DND-41 (cell line): ENCODE measurements at regions not wholly inside any gene's neighbourhood (a gene's known extent, or its start where the extent isn't known, plus 50 kb on each side); places are given as distances from the start of the nearest gene placed in this dataset.

Experiments
- ATAC-seq: fragments of 200-7000 bp; cut with Tn5 transposase; 3 replicates; pipeline ENCODE4 v1.9.1; 2021; ENCODE audit warnings: low read depth; ENCODE audit not compliant: insufficient read depth
- DNase-seq: peaks from one replicate; pipeline ENCODE4 v3.0.0-alpha.2; 2020
- H2AFZ ChIP-seq: 2 replicates; pipeline ENCODE4 v1.6.0; 2012; ENCODE audit warnings: low read depth, low read length
- H3K27ac ChIP-seq: 2 replicates; pipeline ENCODE4 v1.5.1; 2012; ENCODE audit warnings: low read length, inconsistent platforms
- H3K27me3 ChIP-seq: fragments of 200-600 bp; sonication (generic); 2 replicates; pipeline ENCODE4 v1.6.0; 2012; ENCODE audit warnings: low read length, mild to moderate bottlenecking, inconsistent platforms; ENCODE audit not compliant: insufficient read depth, poor library complexity
- H3K36me3 ChIP-seq: 2 replicates; pipeline ENCODE4 v1.5.1; 2012; ENCODE audit warnings: low read length, inconsistent platforms; ENCODE audit not compliant: insufficient read depth
- H3K4me1 ChIP-seq: 2 replicates; pipeline ENCODE4 v1.5.1; 2012; ENCODE audit warnings: mild to moderate bottlenecking, low read length; ENCODE audit not compliant: insufficient read depth
- H3K4me2 ChIP-seq: 2 replicates; pipeline ENCODE4 v1.6.0; 2012; ENCODE audit warnings: mild to moderate bottlenecking, moderate library complexity, low read length, inconsistent platforms; ENCODE audit not compliant: insufficient read depth
- H3K4me3 ChIP-seq, 2 experiments: fragments of 200-600 bp in 1 of 2; shearing (Covaris generic) in 1 of 2; 2 replicates each; pipeline ENCODE4 v1.5.1; 2012 to 2016; ENCODE audit warnings: inconsistent platforms in 2 of 2, low read length in 2 of 2, mild to moderate bottlenecking in 2 of 2, low read depth in 1 of 2, moderate library complexity in 1 of 2
- H3K79me2 ChIP-seq: 2 replicates; pipeline ENCODE4 v1.6.0; 2012; ENCODE audit warnings: low read length, inconsistent platforms; ENCODE audit not compliant: insufficient read depth
- H3K9ac ChIP-seq: 2 replicates; pipeline ENCODE4 v1.6.0; 2012; ENCODE audit warnings: low read depth, mild to moderate bottlenecking, inconsistent platforms, low read length, moderate library complexity
- H3K9me3 ChIP-seq: 2 replicates; pipeline ENCODE4 v1.5.1; 2012; ENCODE audit warnings: low read length, moderate library complexity, mild to moderate bottlenecking, inconsistent platforms; ENCODE audit not compliant: insufficient read depth, severe bottlenecking
- H4K20me1 ChIP-seq: 2 replicates; pipeline ENCODE4 v1.6.0; 2012; ENCODE audit warnings: low read length; ENCODE audit not compliant: insufficient read depth
- EZH2 ChIP-seq: IDR thresholded peaks from 3 replicates; pipeline ENCODE4 v1.6.1; 2012; ENCODE audit warnings: borderline replicate concordance, low read depth, mild to moderate bottlenecking, moderate library complexity, low read length, inconsistent platforms; ENCODE audit not compliant: severe bottlenecking
- TF ChIP-seq, protein P1 (sequence below): IDR thresholded peaks from 2 replicates; pipeline ENCODE4 v1.5.1; 2012; ENCODE audit warnings: borderline replicate concordance, low read length, moderate library complexity, mild to moderate bottlenecking; ENCODE audit not compliant: poor library complexity, severe bottlenecking; ENCODE audit errors: extremely low read depth

DNA sequence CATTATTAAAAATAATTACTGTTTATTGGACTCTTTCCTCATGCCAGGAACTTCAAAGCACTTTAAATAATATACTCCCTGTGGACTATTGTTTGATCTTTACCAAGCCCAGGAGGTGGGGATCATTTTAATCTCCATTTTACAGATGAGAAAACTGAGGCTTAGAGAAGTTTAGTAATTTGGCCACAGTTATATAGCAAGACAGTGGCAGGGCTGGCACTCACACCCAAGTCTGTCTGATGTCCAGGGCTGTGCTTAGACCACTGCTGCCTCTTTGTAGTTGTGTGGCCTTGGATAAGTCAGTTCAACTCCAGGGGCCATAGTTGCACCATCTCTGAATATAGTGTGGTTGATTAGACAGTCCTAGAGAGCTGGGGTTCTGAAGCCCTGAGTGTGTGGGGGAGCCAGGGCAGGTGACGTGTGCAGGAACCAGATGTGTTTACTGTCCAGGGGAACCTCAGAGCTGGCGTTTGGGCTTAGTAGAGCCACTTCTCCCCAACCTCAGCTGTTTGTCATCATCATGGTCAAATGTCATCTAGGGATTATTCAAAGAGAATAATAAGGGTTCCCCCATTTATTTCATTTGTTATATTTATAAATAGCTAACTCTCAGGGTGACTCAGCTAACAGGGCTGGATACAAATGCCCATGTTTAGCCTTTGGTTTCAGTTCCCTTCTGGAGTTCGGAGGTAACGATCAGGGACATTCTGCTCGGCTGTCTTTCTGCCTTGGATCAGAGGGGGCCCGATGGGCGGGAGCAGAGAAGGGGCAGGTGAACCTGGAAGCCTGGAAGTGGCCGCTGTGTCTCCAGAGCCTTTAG, 68.0 kb downstream of the BOLA3 start:
- H3K4me1 ChIP-seq, result no peaks in the 10 kb centered on the region
- no peaks in the 10 kb centered on the region for H3K9me3 ChIP-seq
- DNase-seq (no peak), ATAC-seq (no peak)
- no peak overlapping the region for H3K4me2 ChIP-seq
- no peak for TF ChIP-seq EZH2
- TF ChIP-seq, protein P1, sequence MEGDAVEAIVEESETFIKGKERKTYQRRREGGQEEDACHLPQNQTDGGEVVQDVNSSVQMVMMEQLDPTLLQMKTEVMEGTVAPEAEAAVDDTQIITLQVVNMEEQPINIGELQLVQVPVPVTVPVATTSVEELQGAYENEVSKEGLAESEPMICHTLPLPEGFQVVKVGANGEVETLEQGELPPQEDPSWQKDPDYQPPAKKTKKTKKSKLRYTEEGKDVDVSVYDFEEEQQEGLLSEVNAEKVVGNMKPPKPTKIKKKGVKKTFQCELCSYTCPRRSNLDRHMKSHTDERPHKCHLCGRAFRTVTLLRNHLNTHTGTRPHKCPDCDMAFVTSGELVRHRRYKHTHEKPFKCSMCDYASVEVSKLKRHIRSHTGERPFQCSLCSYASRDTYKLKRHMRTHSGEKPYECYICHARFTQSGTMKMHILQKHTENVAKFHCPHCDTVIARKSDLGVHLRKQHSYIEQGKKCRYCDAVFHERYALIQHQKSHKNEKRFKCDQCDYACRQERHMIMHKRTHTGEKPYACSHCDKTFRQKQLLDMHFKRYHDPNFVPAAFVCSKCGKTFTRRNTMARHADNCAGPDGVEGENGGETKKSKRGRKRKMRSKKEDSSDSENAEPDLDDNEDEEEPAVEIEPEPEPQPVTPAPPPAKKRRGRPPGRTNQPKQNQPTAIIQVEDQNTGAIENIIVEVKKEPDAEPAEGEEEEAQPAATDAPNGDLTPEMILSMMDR, result no peak
- peaks cover 12% of the 10 kb centered on the region for H3K79me2 ChIP-seq
- H3K27me3 ChIP-seq, result no peaks in the 10 kb centered on the region
- peaks cover 23% of the 10 kb centered on the region for H4K20me1 ChIP-seq
- no peak overlapping the region for H3K4me3 ChIP-seq
- H3K9ac ChIP-seq, result no peak overlapping the region
- H3K36me3 ChIP-seq, result peaks cover 74% of the 10 kb centered on the region
- H3K27ac ChIP-seq, result no peak overlapping the region
- no peak overlapping the region for H2AFZ ChIP-seq

DNA sequence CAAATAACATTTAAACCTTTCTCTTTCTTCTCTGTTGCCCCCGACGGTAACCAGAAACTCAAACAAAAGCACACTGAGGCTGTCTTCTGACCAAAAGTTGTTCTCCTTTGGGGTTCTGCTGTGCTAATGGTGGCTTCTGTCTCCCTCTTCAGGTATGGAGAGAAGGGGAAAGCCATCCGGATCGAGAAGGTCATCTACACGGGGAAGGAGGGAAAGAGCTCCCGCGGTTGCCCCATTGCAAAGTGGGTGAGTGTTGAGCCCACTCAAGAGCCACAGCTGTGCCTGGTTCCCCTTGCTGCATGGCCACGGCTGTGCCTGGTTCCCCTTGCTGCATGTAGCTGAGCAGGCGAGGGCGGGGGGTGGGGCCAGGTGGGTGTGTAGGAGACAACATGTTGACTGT, 67.4 kb downstream of the BOLA3 start:
- DNase-seq (no peak), ATAC-seq (no peak)
- H3K4me1 ChIP-seq, result no peaks in the 10 kb centered on the region
- H3K9me3 ChIP-seq, result no peaks in the 10 kb centered on the region
- no peak overlapping the region for H2AFZ ChIP-seq
- no peak overlapping the region for H3K27ac ChIP-seq
- H3K36me3 ChIP-seq, result peaks cover 79% of the 10 kb centered on the region
- no peak overlapping the region for H3K4me3 ChIP-seq
- H3K4me2 ChIP-seq, result no peak overlapping the region
- no peak overlapping the region for H3K9ac ChIP-seq
- peaks cover 23% of the 10 kb centered on the region for H4K20me1 ChIP-seq
- TF ChIP-seq, protein P1, result peak; percentile 32
- TF ChIP-seq EZH2, result no peak
- peaks cover 12% of the 10 kb centered on the region for H3K79me2 ChIP-seq
- H3K27me3 ChIP-seq, result no peaks in the 10 kb centered on the region

DNA sequence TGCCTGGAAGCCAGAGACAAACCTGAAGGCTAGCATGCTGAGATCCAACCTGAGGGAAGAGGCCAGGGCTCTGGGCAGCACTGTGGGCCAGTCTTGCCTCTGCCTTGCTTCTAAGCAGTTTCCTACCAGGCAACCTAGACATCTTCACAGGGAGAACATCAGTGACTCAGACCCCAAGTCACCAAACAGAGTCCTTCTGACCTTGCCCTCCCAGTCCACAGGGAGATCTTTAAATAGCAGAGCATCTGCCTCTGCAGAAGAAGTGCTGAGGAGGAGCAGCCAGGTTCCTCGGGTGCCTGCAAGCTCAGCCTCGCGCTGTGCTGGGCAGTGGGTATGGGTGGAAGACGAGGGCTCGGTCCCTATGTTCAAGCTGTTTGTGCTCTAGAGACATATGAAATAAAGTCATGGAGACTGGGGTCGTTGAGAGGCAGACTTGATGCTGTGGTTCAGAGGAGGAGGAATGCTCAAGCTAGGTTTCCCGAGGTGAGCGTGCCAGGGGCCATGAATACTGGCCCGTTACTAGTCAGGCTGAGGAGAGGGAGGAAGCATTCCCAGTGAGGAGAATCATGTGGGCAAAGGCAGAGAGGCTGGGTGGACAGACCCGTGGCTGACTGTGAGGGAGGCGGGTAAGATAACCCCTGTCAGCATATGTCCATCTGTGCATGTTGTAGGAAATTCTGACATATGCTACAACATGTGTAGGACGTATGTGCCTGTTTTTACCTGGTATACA, 66.5 kb downstream of the BOLA3 start:
- TF ChIP-seq, protein P1, result no peak
- TF ChIP-seq EZH2, result no peak
- H3K9ac ChIP-seq, result no peak overlapping the region
- no peaks in the 10 kb centered on the region for H3K9me3 ChIP-seq
- no peak for DNase-seq
- no peak overlapping the region for H3K4me3 ChIP-seq
- H3K4me2 ChIP-seq, result no peak overlapping the region
- ATAC-seq, result no peak
- peaks cover 10% of the 10 kb centered on the region for H3K79me2 ChIP-seq
- H2AFZ ChIP-seq, result no peak overlapping the region
- no peaks in the 10 kb centered on the region for H3K4me1 ChIP-seq
- no peak overlapping the region for H3K27ac ChIP-seq
- peaks cover 23% of the 10 kb centered on the region for H4K20me1 ChIP-seq
- no peaks in the 10 kb centered on the region for H3K27me3 ChIP-seq
- peaks cover 79% of the 10 kb centered on the region for H3K36me3 ChIP-seq
